GM23338 (cell line): ENCODE measurements at regions not wholly inside any gene's neighbourhood (a gene's known extent, or its start where the extent isn't known, plus 50 kb on each side); places are given as distances from the start of the nearest gene placed in this dataset.

Experiments used
- ATAC-seq: fragments of 200-7000 bp; cut with Tn5 transposase; 3 replicates; pipeline ENCODE4 v1.9.1; 2020
- DNase-seq: peaks from one replicate; pipeline ENCODE4 v3.0.0-alpha.2; 2015; ENCODE audit warnings: low spot score
- H2AFZ ChIP-seq: fragments of 200-600 bp; sonication (generic); 2 replicates; pipeline ENCODE4 v1.8.0; 2016; ENCODE audit warnings: antibody characterized with exemption, mild to moderate bottlenecking, moderate library complexity
- H3F3A ChIP-seq: fragments of 200-600 bp; sonication (generic); replicated peaks from 2 replicates; pipeline ENCODE4 v1.8.0; 2017; ENCODE audit warnings: antibody characterized with exemption, mixed run types, low read depth
- H3K27ac ChIP-seq: fragments of 200-600 bp; sonication (generic); 2 replicates; pipeline ENCODE4 v1.6.1; 2016; ENCODE audit warnings: low read depth
- H3K27me3 ChIP-seq: fragments of 200-600 bp; sonication (generic); 2 replicates; pipeline ENCODE4 v1.8.0; 2016; ENCODE audit warnings: mild to moderate bottlenecking, mixed run types, moderate library complexity; ENCODE audit not compliant: insufficient read depth
- H3K36me3 ChIP-seq: fragments of 200-600 bp; sonication (generic); 2 replicates; pipeline ENCODE4 v1.8.0; 2016; ENCODE audit warnings: mild to moderate bottlenecking; ENCODE audit not compliant: insufficient read depth
- H3K4me1 ChIP-seq: fragments of 200-600 bp; sonication (generic); 2 replicates; pipeline ENCODE4 v1.8.0; 2016; ENCODE audit warnings: mild to moderate bottlenecking, moderate library complexity; ENCODE audit not compliant: insufficient read depth
- H3K4me2 ChIP-seq: fragments of 200-600 bp; sonication (generic); 2 replicates; pipeline ENCODE4 v1.7.1; 2017; ENCODE audit warnings: mixed run types
- H3K4me3 ChIP-seq: fragments of 200-600 bp; sonication (generic); 2 replicates; pipeline ENCODE4 v1.6.1; 2016; ENCODE audit warnings: mixed run types
- H3K79me2 ChIP-seq: fragments of 200-600 bp; sonication (generic); replicated peaks from 2 replicates; pipeline ENCODE4 v1.8.0; 2017; ENCODE audit warnings: mild to moderate bottlenecking; ENCODE audit not compliant: insufficient read depth
- H3K9me2 ChIP-seq: fragments of 200-600 bp; sonication (generic); 2 replicates; pipeline ENCODE4 v1.8.0; 2017; ENCODE audit not compliant: insufficient read depth
- H4K20me1 ChIP-seq: fragments of 200-600 bp; sonication (generic); replicated peaks from 2 replicates; pipeline ENCODE4 v1.8.0; 2017; ENCODE audit warnings: mild to moderate bottlenecking; ENCODE audit not compliant: insufficient read depth
- H3K27ac Mint-ChIP-seq: 2 replicates; pipeline ENCODE4 v1.8.0; 2020; ENCODE audit warnings: inconsistent platforms, mild to moderate bottlenecking, moderate library complexity, mixed read lengths
- H3K27me3 Mint-ChIP-seq: 3 replicates; pipeline ENCODE4 v1.8.0; 2022; ENCODE audit warnings: low read depth, mild to moderate bottlenecking, moderate library complexity, mixed read lengths, inconsistent platforms; ENCODE audit not compliant: insufficient read depth, poor library complexity
- H3K36me3 Mint-ChIP-seq: 3 replicates; pipeline ENCODE4 v1.8.0; 2021; ENCODE audit warnings: low read depth, mild to moderate bottlenecking, inconsistent platforms, moderate library complexity, mixed read lengths
- H3K4me1 Mint-ChIP-seq: 3 replicates; pipeline ENCODE4 v1.8.0; 2020; ENCODE audit warnings: mild to moderate bottlenecking, inconsistent platforms, mixed read lengths
- H3K4me3 Mint-ChIP-seq: 3 replicates; pipeline ENCODE4 v1.8.0; 2021; ENCODE audit warnings: moderate library complexity, mild to moderate bottlenecking, inconsistent platforms, mixed read lengths
- H3K9me3 Mint-ChIP-seq: 3 replicates; pipeline ENCODE4 v1.8.0; 2020; ENCODE audit warnings: moderate library complexity, mild to moderate bottlenecking, inconsistent platforms, mixed read lengths
- CREB1 ChIP-seq: fragments of 250-450 bp; sonication (Bioruptor Pico); IDR thresholded peaks from 2 replicates; pipeline ENCODE4 v1.5.0; 2020; ENCODE audit warnings: low read depth, mild to moderate bottlenecking, moderate library complexity
- CTCF ChIP-seq, 2 experiments: fragments of 200-600 bp in 1 of 2; sonication (generic) in 1 of 2; conservative IDR thresholded peaks; 2 replicates each; pipeline versions ENCODE4 v1.5.1 to v1.6.1; 2016 to 2017; ENCODE audit warnings: antibody characterized with exemption in 2 of 2, low read depth in 2 of 2, mild to moderate bottlenecking in 2 of 2, moderate library complexity in 1 of 2
- ETS1 ChIP-seq: IDR thresholded peaks from 2 replicates; pipeline ENCODE4 v1.6.1; 2016; ENCODE audit warnings: antibody characterized with exemption
- EZH2 ChIP-seq: fragments of 200-600 bp; sonication (generic); IDR thresholded peaks from one replicate; pipeline ENCODE4 v1.8.0; 2017; ENCODE audit warnings: antibody characterized with exemption, mild to moderate bottlenecking, low read depth; ENCODE audit not compliant: unreplicated experiment
- EZH2phosphoT487 ChIP-seq: fragments of 200-600 bp; sonication (generic); IDR thresholded peaks from one replicate; pipeline ENCODE4 v1.8.1; 2018; ENCODE audit warnings: antibody characterized with exemption; ENCODE audit not compliant: unreplicated experiment
- JUNB ChIP-seq: IDR thresholded peaks from one replicate; pipeline ENCODE4 v1.6.1; 2016; ENCODE audit warnings: antibody characterized with exemption; ENCODE audit not compliant: unreplicated experiment
- NANOG ChIP-seq: IDR thresholded peaks from 2 replicates; pipeline ENCODE4 v1.6.1; 2016; ENCODE audit warnings: antibody characterized with exemption, borderline replicate concordance
- POLR2AphosphoS5 ChIP-seq: IDR thresholded peaks from 2 replicates; pipeline ENCODE4 v1.6.1; 2016; ENCODE audit warnings: antibody characterized with exemption, low read depth
- STAT1 ChIP-seq: IDR thresholded peaks from one replicate; pipeline ENCODE4 v1.6.1; 2016; ENCODE audit warnings: antibody characterized with exemption; ENCODE audit not compliant: unreplicated experiment
- ZNF114 ChIP-seq: fragments of 250-450 bp; sonication (Bioruptor Pico); IDR thresholded peaks from 2 replicates; pipeline ENCODE4 v1.5.0; 2020; ENCODE audit warnings: mild to moderate bottlenecking, moderate library complexity
- ZNF331 ChIP-seq: fragments of 250-450 bp; sonication (Bioruptor Pico); IDR thresholded peaks from 2 replicates; pipeline ENCODE4 v1.5.0; 2020; ENCODE audit warnings: low read depth, mild to moderate bottlenecking, moderate library complexity
- TF ChIP-seq, protein P1 (sequence below): IDR thresholded peaks from one replicate; pipeline ENCODE4 v1.6.1; 2018; ENCODE audit warnings: antibody characterized with exemption; ENCODE audit not compliant: unreplicated experiment
- TF ChIP-seq, protein P2 (sequence below): fragments of 250-450 bp; sonication (Bioruptor Pico); IDR thresholded peaks from 2 replicates; pipeline ENCODE4 v1.5.0; 2020; ENCODE audit warnings: mild to moderate bottlenecking, moderate library complexity

DNA sequence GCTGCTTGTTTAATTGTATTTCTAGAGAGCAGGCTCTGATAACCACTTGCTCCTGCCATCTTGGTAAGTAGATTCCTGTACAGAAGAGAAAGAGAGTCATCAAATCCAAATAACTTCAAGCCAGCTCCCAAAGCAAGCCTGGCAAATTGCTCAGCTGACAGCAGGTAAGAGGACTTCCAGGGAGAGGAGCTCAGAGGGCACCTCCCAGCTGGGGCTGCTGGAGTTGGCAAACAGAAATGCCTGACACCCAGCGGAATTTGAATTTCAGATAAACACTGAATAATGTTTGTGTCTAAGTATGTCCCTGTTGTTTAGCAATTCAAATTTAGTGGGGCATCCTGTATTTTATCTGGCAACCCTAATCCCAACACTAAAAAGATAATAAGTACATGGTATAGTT lies 86.2 kb downstream of the MYL12B start:
- H3K27me3 Mint-ChIP-seq, result no peaks in the 10 kb centered on the region
- no peak overlapping the region for H3K4me2 ChIP-seq
- no peak overlapping the region for H3K4me3 Mint-ChIP-seq
- H2AFZ ChIP-seq, result peak overlapping the region; percentile 74; the same call in 1 of the 2 replicates
- H3K27ac ChIP-seq, result no peak overlapping the region
- no peak overlapping the region for H3K27ac Mint-ChIP-seq
- H3K9me2 ChIP-seq, result no peaks in the 10 kb centered on the region
- H3K36me3 ChIP-seq, result no peaks in the 10 kb centered on the region
- H3K9me3 Mint-ChIP-seq, result no peaks in the 10 kb centered on the region; the same call in 2 of the 3 replicates
- no peaks in the 10 kb centered on the region for H3K36me3 Mint-ChIP-seq
- no peak for DNase-seq
- no peaks in the 10 kb centered on the region for H3K79me2 ChIP-seq
- H3K4me1 ChIP-seq, result peaks cover 17% of the 10 kb centered on the region
- peaks cover 11% of the 10 kb centered on the region; the same call in 2 of the 3 replicates for H3K4me1 Mint-ChIP-seq
- H3F3A ChIP-seq, result no peaks in the 10 kb centered on the region
- no peak overlapping the region for H3K4me3 ChIP-seq
- no peak for ATAC-seq
- no peaks in the 10 kb centered on the region for H4K20me1 ChIP-seq
- TF ChIP-seq JUNB, result no peak
- no peak for TF ChIP-seq ETS1
- TF ChIP-seq NANOG, result no peak
- no peak for TF ChIP-seq EZH2
- TF ChIP-seq, protein P1, sequence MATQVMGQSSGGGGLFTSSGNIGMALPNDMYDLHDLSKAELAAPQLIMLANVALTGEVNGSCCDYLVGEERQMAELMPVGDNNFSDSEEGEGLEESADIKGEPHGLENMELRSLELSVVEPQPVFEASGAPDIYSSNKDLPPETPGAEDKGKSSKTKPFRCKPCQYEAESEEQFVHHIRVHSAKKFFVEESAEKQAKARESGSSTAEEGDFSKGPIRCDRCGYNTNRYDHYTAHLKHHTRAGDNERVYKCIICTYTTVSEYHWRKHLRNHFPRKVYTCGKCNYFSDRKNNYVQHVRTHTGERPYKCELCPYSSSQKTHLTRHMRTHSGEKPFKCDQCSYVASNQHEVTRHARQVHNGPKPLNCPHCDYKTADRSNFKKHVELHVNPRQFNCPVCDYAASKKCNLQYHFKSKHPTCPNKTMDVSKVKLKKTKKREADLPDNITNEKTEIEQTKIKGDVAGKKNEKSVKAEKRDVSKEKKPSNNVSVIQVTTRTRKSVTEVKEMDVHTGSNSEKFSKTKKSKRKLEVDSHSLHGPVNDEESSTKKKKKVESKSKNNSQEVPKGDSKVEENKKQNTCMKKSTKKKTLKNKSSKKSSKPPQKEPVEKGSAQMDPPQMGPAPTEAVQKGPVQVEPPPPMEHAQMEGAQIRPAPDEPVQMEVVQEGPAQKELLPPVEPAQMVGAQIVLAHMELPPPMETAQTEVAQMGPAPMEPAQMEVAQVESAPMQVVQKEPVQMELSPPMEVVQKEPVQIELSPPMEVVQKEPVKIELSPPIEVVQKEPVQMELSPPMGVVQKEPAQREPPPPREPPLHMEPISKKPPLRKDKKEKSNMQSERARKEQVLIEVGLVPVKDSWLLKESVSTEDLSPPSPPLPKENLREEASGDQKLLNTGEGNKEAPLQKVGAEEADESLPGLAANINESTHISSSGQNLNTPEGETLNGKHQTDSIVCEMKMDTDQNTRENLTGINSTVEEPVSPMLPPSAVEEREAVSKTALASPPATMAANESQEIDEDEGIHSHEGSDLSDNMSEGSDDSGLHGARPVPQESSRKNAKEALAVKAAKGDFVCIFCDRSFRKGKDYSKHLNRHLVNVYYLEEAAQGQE, result no peak
- no peak for TF ChIP-seq ZNF114 (CRISPR knock-in tag)
- no peak for TF ChIP-seq ZNF331
- no peak for TF ChIP-seq CTCF (conservative IDR thresholded peaks at IDR 0.05; ENCODE audit: low read depth in 2 of 2)
- TF ChIP-seq EZH2phosphoT487, result no peak
- TF ChIP-seq STAT1, result no peak
- TF ChIP-seq, protein P2, sequence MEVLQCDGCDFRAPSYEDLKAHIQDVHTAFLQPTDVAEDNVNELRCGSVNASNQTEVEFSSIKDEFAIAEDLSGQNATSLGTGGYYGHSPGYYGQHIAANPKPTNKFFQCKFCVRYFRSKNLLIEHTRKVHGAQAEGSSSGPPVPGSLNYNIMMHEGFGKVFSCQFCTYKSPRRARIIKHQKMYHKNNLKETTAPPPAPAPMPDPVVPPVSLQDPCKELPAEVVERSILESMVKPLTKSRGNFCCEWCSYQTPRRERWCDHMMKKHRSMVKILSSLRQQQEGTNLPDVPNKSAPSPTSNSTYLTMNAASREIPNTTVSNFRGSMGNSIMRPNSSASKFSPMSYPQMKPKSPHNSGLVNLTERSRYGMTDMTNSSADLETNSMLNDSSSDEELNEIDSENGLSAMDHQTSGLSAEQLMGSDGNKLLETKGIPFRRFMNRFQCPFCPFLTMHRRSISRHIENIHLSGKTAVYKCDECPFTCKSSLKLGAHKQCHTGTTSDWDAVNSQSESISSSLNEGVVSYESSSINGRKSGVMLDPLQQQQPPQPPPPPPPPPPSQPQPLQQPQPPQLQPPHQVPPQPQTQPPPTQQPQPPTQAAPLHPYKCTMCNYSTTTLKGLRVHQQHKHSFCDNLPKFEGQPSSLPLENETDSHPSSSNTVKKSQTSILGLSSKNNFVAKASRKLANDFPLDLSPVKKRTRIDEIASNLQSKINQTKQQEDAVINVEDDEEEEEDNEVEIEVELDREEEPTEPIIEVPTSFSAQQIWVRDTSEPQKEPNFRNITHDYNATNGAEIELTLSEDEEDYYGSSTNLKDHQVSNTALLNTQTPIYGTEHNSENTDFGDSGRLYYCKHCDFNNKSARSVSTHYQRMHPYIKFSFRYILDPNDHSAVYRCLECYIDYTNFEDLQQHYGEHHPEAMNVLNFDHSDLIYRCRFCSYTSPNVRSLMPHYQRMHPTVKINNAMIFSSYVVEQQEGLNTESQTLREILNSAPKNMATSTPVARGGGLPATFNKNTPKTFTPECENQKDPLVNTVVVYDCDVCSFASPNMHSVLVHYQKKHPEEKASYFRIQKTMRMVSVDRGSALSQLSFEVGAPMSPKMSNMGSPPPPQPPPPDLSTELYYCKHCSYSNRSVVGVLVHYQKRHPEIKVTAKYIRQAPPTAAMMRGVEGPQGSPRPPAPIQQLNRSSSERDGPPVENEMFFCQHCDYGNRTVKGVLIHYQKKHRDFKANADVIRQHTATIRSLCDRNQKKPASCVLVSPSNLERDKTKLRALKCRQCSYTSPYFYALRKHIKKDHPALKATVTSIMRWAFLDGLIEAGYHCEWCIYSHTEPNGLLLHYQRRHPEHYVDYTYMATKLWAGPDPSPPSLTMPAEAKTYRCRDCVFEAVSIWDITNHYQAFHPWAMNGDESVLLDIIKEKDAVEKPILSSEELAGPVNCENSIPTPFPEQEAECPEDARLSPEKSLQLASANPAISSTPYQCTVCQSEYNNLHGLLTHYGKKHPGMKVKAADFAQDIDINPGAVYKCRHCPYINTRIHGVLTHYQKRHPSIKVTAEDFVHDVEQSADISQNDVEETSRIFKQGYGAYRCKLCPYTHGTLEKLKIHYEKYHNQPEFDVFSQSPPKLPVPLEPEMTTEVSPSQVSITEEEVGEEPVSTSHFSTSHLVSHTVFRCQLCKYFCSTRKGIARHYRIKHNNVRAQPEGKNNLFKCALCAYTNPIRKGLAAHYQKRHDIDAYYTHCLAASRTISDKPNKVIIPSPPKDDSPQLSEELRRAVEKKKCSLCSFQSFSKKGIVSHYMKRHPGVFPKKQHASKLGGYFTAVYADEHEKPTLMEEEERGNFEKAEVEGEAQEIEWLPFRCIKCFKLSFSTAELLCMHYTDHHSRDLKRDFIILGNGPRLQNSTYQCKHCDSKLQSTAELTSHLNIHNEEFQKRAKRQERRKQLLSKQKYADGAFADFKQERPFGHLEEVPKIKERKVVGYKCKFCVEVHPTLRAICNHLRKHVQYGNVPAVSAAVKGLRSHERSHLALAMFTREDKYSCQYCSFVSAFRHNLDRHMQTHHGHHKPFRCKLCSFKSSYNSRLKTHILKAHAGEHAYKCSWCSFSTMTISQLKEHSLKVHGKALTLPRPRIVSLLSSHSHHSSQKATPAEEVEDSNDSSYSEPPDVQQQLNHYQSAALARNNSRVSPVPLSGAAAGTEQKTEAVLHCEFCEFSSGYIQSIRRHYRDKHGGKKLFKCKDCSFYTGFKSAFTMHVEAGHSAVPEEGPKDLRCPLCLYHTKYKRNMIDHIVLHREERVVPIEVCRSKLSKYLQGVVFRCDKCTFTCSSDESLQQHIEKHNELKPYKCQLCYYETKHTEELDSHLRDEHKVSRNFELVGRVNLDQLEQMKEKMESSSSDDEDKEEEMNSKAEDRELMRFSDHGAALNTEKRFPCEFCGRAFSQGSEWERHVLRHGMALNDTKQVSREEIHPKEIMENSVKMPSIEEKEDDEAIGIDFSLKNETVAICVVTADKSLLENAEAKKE (CRISPR knock-in tag), result no peak
- no peak for TF ChIP-seq CREB1 (CRISPR knock-in tag)
- TF ChIP-seq POLR2AphosphoS5, result no peak
- H3K27me3 ChIP-seq, result no peaks in the 10 kb centered on the region
